Uterus (tissue), 2 donors: ENCODE measurements at regions not wholly inside any gene's neighbourhood (a gene's known extent, or its start where the extent isn't known, plus 50 kb on each side); places are given as distances from the start of the nearest gene placed in this dataset.

Experiments used
- POLR2A ChIP-seq, 2 donors: fragments of 450-650 bp; IDR thresholded peaks; one replicate each; pipeline ENCODE4 v1.6.1; 2016; ENCODE audit warnings: antibody characterized with exemption in 2 of 2, mild to moderate bottlenecking in 1 of 2, moderate library complexity in 1 of 2
- TF ChIP-seq, protein P1 (sequence below), 4 experiments: fragments of 200-600 bp in 2 of 4; fragments of 450-650 bp in 2 of 4; sonication (generic) in 2 of 4; IDR thresholded peaks; one replicate each; pipeline ENCODE4 v1.5.1; 2016 to 2019; ENCODE audit warnings: antibody characterized with exemption in 4 of 4, mild to moderate bottlenecking in 2 of 4, moderate library complexity in 1 of 4

DNA sequence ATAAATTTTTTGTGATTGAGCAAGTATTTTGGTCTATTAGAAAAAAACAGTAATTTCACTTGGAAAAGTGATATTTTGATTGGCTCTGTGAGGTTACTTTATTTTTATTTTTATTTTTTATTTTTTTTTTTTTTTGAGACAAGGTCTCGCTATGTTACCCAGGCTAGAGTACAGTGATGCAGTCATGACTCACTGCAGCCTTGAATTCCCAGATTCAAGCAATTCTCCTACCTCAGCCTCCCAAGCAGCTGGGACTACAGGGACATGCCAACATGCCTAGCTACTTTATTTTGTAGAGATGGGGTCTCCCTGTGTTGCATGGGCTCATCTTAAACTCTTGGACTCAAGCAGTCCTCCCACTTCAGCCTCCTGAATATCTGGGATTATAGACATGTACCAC, 60.9 kb upstream of the MGAT5 start:
- TF ChIP-seq, protein P1, sequence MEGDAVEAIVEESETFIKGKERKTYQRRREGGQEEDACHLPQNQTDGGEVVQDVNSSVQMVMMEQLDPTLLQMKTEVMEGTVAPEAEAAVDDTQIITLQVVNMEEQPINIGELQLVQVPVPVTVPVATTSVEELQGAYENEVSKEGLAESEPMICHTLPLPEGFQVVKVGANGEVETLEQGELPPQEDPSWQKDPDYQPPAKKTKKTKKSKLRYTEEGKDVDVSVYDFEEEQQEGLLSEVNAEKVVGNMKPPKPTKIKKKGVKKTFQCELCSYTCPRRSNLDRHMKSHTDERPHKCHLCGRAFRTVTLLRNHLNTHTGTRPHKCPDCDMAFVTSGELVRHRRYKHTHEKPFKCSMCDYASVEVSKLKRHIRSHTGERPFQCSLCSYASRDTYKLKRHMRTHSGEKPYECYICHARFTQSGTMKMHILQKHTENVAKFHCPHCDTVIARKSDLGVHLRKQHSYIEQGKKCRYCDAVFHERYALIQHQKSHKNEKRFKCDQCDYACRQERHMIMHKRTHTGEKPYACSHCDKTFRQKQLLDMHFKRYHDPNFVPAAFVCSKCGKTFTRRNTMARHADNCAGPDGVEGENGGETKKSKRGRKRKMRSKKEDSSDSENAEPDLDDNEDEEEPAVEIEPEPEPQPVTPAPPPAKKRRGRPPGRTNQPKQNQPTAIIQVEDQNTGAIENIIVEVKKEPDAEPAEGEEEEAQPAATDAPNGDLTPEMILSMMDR (IDR thresholded peaks at IDR 0.05) = no peak
- no peak for TF ChIP-seq POLR2A (IDR thresholded peaks at IDR 0.05)
